IgD-negative memory B cell (primary cell): ENCODE measurements at regions not wholly inside any gene's neighbourhood (a gene's known extent, or its start where the extent isn't known, plus 50 kb on each side); places are given as distances from the start of the nearest gene placed in this dataset.
A peak's percentile ranks its signal among the peaks of the same experiment; 100 is the strongest.
"Not testable (repeated sequence)": the region's sequence is repeated elsewhere in the genome, so short reads cannot be mapped to it uniquely, and the experiment has no call there.

ENCODE experiments used
- H3K27ac Mint-ChIP-seq, 3 donors: one replicate each; pipeline ENCODE4 v1.8.0; 2020 to 2022; ENCODE audit warnings: mild to moderate bottlenecking in 3 of 3, mixed read lengths in 3 of 3, moderate library complexity in 1 of 3
- H3K27me3 Mint-ChIP-seq: one replicate; pipeline ENCODE4 v1.8.0; 2021; ENCODE audit warnings: mixed read lengths
- H3K36me3 Mint-ChIP-seq: one replicate; pipeline ENCODE4 v1.8.0; 2020; ENCODE audit warnings: mild to moderate bottlenecking, mixed read lengths
- H3K4me1 Mint-ChIP-seq, 3 donors: one replicate each; pipeline ENCODE4 v1.8.0; 2020 to 2022; ENCODE audit warnings: mixed read lengths in 3 of 3, mild to moderate bottlenecking in 1 of 3
- H3K4me3 Mint-ChIP-seq, 4 donors: one replicate each; pipeline ENCODE4 v1.8.0; 2020 to 2022; ENCODE audit warnings: mild to moderate bottlenecking in 4 of 4, mixed read lengths in 4 of 4, moderate library complexity in 3 of 4
- H3K9me3 Mint-ChIP-seq, 3 donors: one replicate each; pipeline ENCODE4 v1.8.0; 2020 to 2021; ENCODE audit warnings: mixed read lengths in 3 of 3, mild to moderate bottlenecking in 1 of 3

DNA sequence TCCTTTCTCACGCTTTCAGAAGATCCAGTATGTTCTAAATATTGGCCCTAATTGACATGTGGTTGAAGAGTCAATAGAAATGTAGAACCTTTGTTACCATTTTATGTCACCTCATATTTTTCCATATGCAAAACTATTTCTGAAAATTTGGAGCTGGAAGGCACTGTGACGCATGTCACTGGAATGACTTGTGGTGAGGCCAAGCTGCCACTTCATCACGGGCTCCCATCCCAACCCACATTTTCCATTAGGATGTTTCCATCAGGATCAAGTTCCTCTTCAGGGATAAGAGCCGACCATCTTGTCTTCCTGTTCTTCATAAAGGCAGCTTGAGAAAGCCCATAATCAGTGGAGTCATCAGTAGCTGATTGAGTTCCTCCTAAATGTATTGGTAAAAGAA, 1241.7 kb downstream of the GATA3 start:
- Mint-ChIP-seq H3K4me3 (no peak overlapping the region), H3K4me1 (peaks cover 0 to 9% (median 1%) of the 10 kb centered on the region in 3 donors), H3K36me3 (no peaks in the 10 kb centered on the region), H3K27ac (no peak overlapping the region), H3K9me3 (no peaks in the 10 kb centered on the region), H3K27me3 (no peaks in the 10 kb centered on the region)

- H3K36me3 Mint-ChIP-seq, result no peaks in the 10 kb centered on the region
- H3K4me3 Mint-ChIP-seq, result no peak overlapping the region
- H3K9me3 Mint-ChIP-seq, result no peaks in the 10 kb centered on the region
- H3K4me1 Mint-ChIP-seq, result peaks cover 0 to 9% (median 1%) of the 10 kb centered on the region in 3 donors
- no peak overlapping the region for H3K27ac Mint-ChIP-seq
- no peaks in the 10 kb centered on the region for H3K27me3 Mint-ChIP-seq
These were observed 1243.1 kb downstream of the GATA3 start for GRCh38 chr10:9297580-9297979.

GRCh38 chr10:9299966-9300365, 1245.5 kb downstream of the GATA3 start:
- Mint-ChIP-seq H3K9me3 (no peaks in the 10 kb centered on the region), H3K4me1 (peaks cover 0 to 3% (median 0%) of the 10 kb centered on the region in 3 donors), H3K27ac (no peak overlapping the region), H3K27me3 (no peaks in the 10 kb centered on the region), H3K4me3 (no peak overlapping the region), H3K36me3 (no peaks in the 10 kb centered on the region)

DNA sequence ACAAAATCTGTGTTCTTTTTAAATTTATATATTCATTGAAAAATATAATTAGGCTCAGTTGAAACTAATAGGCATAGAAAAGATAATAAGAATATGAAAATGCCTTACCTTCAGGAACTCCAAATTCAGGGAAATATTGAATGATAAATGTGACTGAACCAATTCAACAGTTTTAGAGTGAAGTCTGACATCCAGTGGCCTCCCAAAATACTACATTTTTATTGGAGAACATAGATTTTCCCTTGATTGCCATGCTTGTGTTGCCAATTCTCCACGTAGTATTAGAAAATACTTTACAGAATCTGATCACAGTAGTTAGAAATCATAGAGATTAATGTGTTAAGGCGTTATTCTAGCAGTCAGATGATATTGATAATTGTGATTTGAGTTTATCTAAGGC, 1246.7 kb downstream of the GATA3 start:
- Mint-ChIP-seq H3K27me3 (peaks cover 3% of the 10 kb centered on the region), H3K4me1 (no peaks in the 10 kb centered on the region), H3K4me3 (no peak overlapping the region), H3K9me3 (no peaks in the 10 kb centered on the region), H3K27ac (no peak overlapping the region), H3K36me3 (no peaks in the 10 kb centered on the region)

- Mint-ChIP-seq H3K27me3 (peaks cover 3% of the 10 kb centered on the region), H3K36me3 (no peaks in the 10 kb centered on the region), H3K4me1 (no peaks in the 10 kb centered on the region), H3K4me3 (no peak overlapping the region), H3K9me3 (no peaks in the 10 kb centered on the region), H3K27ac (no peak overlapping the region)
These were observed 1247.1 kb downstream of the GATA3 start for GRCh38 chr10:9301554-9301953.

DNA sequence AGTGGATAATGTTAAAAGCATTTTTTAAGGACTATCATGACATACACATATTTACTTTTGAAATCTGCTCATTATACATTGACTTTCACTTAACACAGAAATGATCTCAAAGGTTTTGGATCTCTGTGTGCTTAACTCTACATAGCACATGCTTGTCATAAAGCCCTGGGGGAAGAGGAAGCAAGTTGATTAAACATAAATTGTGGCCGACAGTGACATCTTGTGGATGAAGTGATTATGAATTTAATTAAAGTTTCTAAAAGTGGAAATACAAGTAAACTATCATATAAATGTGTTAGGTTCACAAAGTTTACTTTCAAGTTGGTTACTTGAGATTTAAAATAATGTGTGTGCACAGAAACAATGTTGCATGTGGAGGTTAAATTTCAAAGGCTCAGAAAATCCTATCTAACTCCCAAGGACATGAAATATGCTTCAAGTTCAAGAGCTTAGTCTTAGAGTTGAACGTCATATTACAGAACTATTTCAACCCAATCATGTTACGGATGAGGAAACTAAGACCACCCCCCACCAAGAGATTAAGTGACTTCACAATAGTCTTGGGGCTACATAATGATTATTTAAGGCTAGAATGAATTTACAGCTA, 1247.8 kb downstream of the GATA3 start:
- H3K27ac Mint-ChIP-seq, result no peak overlapping the region
- H3K4me1 Mint-ChIP-seq, result no peaks in the 10 kb centered on the region
- no peaks in the 10 kb centered on the region for H3K36me3 Mint-ChIP-seq
- H3K27me3 Mint-ChIP-seq, result peaks cover 3% of the 10 kb centered on the region
- H3K4me3 Mint-ChIP-seq, result no peak overlapping the region
- H3K9me3 Mint-ChIP-seq, result no peaks in the 10 kb centered on the region

DNA sequence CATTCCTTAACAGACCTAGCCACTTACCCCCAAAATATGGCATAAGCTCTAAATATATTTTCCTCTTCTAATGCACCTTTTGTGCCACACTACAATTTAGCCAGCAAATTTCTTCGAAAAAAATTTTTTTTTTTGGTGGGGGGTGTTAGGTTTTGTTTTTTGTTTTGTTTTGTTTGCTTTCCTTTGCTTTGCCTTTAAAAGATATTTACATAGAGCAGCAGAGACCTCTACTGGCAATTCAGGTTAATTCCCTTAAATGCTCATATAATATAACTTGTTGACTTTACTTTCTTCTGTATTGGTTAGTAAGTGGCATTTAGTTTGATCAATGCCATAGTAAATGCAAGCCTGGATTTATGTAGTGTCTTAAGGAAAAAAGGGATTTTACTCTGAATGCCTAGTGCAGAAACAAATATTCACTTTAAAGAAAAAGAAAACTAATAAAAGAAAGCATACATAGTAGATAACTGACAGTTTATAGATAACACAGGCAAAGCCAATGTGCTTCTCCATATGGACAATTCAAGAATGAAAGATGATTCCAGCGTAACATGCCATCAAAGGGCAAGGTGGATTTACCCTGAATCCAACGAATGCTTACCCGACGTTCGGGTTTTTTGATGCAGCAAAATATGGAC, 1250.6 kb downstream of the GATA3 start:
- H3K4me1 Mint-ChIP-seq, result no peaks in the 10 kb centered on the region
- no peaks in the 10 kb centered on the region for H3K36me3 Mint-ChIP-seq
- H3K27ac Mint-ChIP-seq, result no peak overlapping the region
- no peaks in the 10 kb centered on the region for H3K9me3 Mint-ChIP-seq
- peaks cover 6% of the 10 kb centered on the region for H3K27me3 Mint-ChIP-seq
- no peak overlapping the region for H3K4me3 Mint-ChIP-seq

DNA sequence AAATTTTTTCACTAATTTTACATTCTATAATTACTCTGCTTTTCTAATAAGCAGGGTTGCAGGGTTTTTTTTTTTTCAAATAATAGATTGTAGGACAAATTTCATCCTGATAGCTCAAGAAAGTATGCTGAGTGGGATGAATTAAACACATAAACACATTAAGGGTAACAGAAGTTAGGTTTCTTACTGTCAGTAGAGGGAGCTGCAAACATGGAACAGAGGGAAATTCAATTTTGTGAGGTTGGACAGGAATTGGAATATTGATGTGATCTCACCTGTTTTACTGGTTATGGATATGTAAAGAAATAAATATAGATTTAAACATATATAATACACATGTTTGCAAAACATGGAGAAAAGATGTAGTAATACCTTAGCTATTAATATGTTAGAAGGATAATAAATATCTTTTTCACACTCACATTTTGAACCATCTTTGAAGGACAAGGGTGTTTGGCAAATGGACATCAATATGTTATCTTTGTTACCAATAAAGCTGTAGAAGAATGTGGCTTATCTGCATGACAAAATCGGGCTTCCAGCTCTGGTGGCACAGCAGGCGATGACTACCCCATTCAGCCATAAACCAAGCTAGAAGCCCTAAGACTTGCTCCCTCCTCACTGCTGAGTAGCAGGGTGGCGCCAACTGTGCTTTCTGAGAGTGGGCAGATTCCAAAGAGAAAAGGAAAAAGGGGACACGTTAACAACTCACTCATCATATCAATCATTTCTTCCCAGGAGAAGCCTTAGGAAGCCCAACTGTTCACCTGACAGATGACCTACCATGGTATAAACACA, 1257.4 kb downstream of the GATA3 start:
- no peaks in the 10 kb centered on the region for H3K4me1 Mint-ChIP-seq
- no peak overlapping the region for H3K4me3 Mint-ChIP-seq
- H3K27ac Mint-ChIP-seq, result no peak overlapping the region
- no peaks in the 10 kb centered on the region for H3K36me3 Mint-ChIP-seq
- no peaks in the 10 kb centered on the region for H3K9me3 Mint-ChIP-seq
- H3K27me3 Mint-ChIP-seq, result peaks cover 4% of the 10 kb centered on the region

DNA sequence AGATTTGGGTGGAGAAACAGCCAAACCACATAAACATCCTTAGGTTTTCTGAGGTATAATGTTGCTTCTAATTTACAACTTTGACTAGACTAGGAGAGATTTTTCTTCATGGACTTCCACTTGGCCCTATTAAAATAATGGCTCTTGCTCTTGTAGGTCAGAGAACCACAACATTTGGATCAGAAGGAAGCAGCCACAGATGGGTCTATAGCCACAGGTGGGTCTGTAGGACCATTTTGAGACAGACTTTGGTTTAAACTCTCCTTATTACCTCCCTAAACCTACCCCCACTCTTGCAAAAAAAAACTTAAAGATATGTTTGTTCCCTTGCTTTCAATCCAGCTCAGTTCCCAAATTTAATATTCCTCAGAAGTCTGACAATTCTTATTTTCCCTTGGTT, 1260.8 kb downstream of the GATA3 start:
- Mint-ChIP-seq H3K9me3 (no peaks in the 10 kb centered on the region), H3K4me1 (no peaks in the 10 kb centered on the region), H3K36me3 (no peaks in the 10 kb centered on the region), H3K27ac (no peak overlapping the region), H3K27me3 (no peaks in the 10 kb centered on the region), H3K4me3 (no peak overlapping the region)

GRCh38 chr10:9331583-9332008, 1277.1 kb downstream of the GATA3 start:
- Mint-ChIP-seq H3K9me3 (no peaks in the 10 kb centered on the region), H3K4me1 (no peaks in the 10 kb centered on the region), H3K27me3 (peaks cover 1% of the 10 kb centered on the region), H3K36me3 (no peaks in the 10 kb centered on the region), H3K4me3 (no peak overlapping the region), H3K27ac (no peak overlapping the region)

DNA sequence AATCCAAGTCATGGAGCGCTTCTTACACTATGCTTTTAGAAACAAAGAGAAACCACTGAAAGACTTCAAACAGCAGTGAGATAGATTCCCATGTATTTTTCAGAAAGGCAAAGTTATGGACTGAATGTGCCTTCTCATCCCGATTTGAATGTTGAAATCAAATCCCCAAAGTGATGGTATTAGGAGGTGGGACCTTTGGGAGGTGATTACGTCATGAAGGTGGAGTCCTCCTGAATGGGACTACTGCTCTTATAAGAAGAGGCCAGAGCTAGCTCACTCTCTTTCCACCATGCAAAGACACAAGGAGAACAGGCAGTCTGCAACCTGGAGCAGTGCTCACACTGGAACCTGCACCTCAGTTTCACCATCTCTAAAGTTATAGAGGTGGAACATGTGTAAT, 1279.8 kb downstream of the GATA3 start:
- no peaks in the 10 kb centered on the region for H3K36me3 Mint-ChIP-seq
- H3K27ac Mint-ChIP-seq, result no peak overlapping the region
- no peaks in the 10 kb centered on the region for H3K9me3 Mint-ChIP-seq
- no peak overlapping the region for H3K4me3 Mint-ChIP-seq
- no peaks in the 10 kb centered on the region for H3K4me1 Mint-ChIP-seq
- H3K27me3 Mint-ChIP-seq, result peaks cover 4% of the 10 kb centered on the region

DNA sequence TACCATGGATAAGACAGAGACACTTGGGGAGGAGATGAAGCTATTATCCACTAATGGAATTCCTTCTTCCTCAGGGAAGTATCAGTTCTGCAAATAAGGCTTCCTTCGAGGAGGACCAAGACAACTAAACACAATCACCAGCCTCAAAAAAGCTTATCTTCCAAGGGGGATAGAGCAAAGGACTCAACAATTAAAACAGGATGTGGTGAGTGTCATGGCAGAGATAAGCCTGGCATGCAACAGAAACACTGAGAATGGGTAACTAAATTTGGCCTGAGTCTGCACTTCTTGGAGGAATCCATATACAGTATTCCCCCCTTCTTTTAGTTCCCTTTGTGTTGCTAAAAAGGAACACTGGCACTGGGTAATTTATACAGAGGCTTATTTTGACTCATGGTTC, 1285.2 kb downstream of the GATA3 start:
- Mint-ChIP-seq H3K4me3 (no peak overlapping the region), H3K4me1 (no peaks in the 10 kb centered on the region), H3K36me3 (no peaks in the 10 kb centered on the region), H3K27ac (no peak overlapping the region), H3K9me3 (no peaks in the 10 kb centered on the region), H3K27me3 (peaks cover 4% of the 10 kb centered on the region)

DNA sequence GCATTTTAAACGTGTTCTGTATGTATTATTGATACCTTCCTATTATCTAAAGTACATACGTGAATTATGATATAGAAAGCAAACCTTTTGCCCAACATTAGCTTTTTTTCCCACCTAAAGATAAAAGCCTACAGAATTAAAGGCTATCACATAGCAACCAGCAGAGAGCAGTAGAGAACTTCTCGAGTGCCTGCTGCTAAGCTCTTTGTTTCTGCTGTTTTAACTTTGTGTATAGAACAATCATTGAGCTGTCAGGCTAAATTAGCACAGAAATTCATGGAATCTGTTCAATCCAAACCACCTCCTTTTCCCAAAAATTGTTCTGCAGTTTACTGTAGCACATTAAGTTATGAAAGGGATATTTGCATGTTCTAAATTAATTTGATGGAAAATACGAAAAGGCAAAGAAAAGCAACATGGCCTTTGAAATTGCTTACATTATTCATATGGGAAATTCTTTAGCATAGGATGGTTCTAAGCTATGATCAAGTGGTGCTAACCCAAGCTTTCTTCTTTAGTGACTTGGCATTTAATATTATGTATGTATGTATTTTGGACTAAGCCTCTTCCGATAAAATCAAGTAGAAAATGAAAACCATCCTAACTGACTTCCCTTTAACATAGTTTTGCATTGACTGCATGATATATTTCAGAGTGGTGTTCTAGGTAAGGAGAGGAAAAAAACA, 1288.5 kb downstream of the GATA3 start:
- H3K27me3 Mint-ChIP-seq, result no peaks in the 10 kb centered on the region
- H3K36me3 Mint-ChIP-seq, result no peaks in the 10 kb centered on the region
- no peak overlapping the region for H3K27ac Mint-ChIP-seq
- no peak overlapping the region for H3K4me3 Mint-ChIP-seq
- H3K9me3 Mint-ChIP-seq, result peaks cover 0 to 5% (median 4%) of the 10 kb centered on the region in 3 donors
- H3K4me1 Mint-ChIP-seq, result no peaks in the 10 kb centered on the region

- H3K27me3 Mint-ChIP-seq, H3K36me3 Mint-ChIP-seq, H3K9me3 Mint-ChIP-seq, H3K4me3 Mint-ChIP-seq, H3K4me1 Mint-ChIP-seq: not testable (repeated sequence)
- H3K27ac Mint-ChIP-seq, result peak overlapping the region in 1 of 3 donors; percentile 11
These were observed 1293.4 kb downstream of the GATA3 start for GRCh38 chr10:9347933-9348332.

DNA sequence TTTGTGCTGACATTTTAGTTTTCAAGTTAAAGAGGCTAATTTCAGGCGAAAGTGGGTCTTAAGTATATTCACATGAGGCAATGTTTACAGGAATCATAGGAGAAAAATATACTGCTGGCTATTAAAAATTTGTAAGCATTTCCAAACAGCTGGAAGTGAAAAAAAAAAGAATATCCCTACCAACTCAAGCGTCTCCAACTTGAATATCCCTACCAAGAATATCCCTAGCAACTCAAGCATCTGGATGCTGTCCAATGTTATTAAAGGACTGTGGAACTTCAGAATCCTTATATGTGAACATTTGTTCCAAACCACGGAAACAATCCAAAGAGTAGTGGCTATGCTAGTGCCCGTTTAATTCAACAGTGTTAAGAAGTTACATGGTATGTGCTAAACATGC, 1303.0 kb downstream of the GATA3 start:
- H3K27ac Mint-ChIP-seq, result no peak overlapping the region
- H3K4me1 Mint-ChIP-seq, result no peaks in the 10 kb centered on the region
- no peak overlapping the region for H3K4me3 Mint-ChIP-seq

More for the DNA sequence above, 1303.0 kb downstream of the GATA3 start:
- Mint-ChIP-seq H3K36me3 (no peaks in the 10 kb centered on the region), H3K27me3 (no peaks in the 10 kb centered on the region), H3K9me3 (no peaks in the 10 kb centered on the region)
